ENCODE measurements at regions not wholly inside any gene's neighbourhood (a gene's known extent, or its start where the extent isn't known, plus 50 kb on each side); places are given as distances from the start of the nearest gene placed in this dataset.

DNA sequence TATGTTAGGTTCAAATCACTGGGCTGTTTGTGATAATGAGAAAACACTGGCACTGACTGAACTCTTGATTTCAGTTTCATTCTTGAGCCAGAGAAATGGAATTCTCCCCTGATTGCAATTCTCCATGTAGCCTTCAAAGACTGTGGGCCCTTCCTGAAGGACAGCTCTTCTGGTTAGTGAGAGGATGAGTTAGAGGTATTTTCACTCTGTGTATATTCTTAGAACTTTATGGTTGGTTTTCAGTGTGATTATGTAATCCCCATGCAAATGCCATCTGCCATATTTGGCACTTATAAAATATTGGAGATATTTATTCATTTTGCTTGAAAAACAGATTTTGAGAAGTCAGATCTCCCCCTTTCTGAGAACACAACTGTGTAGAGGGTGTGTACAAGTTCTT lies 323.7 kb downstream of the SLC4A3 start:
- no peak overlapping the region for H3K9ac ChIP-seq (ENCODE audit: low read length)
- H3K27ac ChIP-seq (ENCODE audit: low read depth, low read length): no peak overlapping the region
- H3K27me3 ChIP-seq (ENCODE audit: control insufficient read depth, insufficient read depth, low read length): no peaks in the 10 kb centered on the region
- H3K4me3 ChIP-seq (ENCODE audit: low read depth, low read length): no peak overlapping the region
- H3K9me3 ChIP-seq (ENCODE audit: control insufficient read depth, insufficient read depth, low read depth, low read length): peaks cover 5% of the 10 kb centered on the region; the same call in 1 of the 2 replicates
- H3K4me1 ChIP-seq (ENCODE audit: control insufficient read depth, insufficient read depth, low read length): peaks cover 4% of the 10 kb centered on the region; the same call in 1 of the 2 replicates
- H3K36me3 ChIP-seq (ENCODE audit: control insufficient read depth, insufficient read depth, low read length): no peaks in the 10 kb centered on the region

DNA sequence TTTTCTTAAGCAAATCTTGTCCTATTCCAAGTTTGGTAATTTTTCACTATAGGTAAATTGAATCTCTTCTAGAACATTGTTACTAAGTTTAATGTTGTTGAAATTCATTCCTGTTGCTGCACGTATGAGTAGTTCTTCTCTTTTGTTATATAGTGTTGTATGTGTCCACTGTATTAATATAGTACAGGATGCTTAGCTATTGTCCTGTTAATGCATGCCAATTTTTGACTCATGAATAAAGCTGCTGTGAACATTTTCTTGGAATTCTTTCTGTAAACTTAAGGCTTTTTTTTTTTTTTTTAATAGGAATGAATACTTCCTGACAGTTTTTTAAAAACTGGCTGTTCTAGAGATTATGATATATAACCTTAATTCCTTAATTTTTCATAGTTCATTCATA lies 326.9 kb downstream of the SLC4A3 start:
- no peak overlapping the region for H3K27ac ChIP-seq (ENCODE audit: low read depth, low read length)

DNA sequence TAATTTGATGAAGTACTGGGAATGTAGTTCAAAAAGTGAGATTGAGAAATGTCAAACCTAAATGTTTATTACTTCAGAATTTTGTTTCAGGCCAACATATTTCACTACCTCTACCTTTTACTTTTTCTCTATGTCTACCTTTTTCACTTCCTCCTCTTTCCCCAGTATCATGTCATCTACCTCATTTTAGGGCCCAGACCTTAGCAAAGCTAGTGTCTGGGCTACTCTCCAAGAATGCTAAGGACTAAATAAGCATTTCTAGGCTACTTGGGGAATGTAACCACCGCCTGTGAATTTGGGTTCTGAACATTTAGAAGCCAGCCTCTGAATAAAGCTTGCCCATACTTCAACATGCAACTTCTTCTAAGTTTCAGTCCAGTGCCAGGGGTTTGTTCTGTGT lies 330.4 kb downstream of the SLC4A3 start:
- Histone ChIP-seq H3K4me1 (ENCODE audit: control insufficient read depth, insufficient read depth, low read length) (peaks cover 6% of the 10 kb centered on the region; the same call in 1 of the 2 replicates), H3K9ac (ENCODE audit: low read length) (no peak overlapping the region), H3K27me3 (ENCODE audit: control insufficient read depth, insufficient read depth, low read length) (peaks cover 3% of the 10 kb centered on the region; the same call in 1 of the 2 replicates), H3K9me3 (ENCODE audit: control insufficient read depth, insufficient read depth, low read depth, low read length) (peaks cover 2% of the 10 kb centered on the region; the same call in 1 of the 2 replicates), H3K36me3 (ENCODE audit: control insufficient read depth, insufficient read depth, low read length) (no peaks in the 10 kb centered on the region), H3K27ac (ENCODE audit: low read depth, low read length) (no peak overlapping the region), H3K4me3 (ENCODE audit: low read depth, low read length) (no peak overlapping the region)

More for the DNA sequence above, 326.9 kb downstream of the SLC4A3 start:
- no peaks in the 10 kb centered on the region for H3K4me1 ChIP-seq (ENCODE audit: control insufficient read depth, insufficient read depth, low read length)
- H3K4me3 ChIP-seq (ENCODE audit: low read depth, low read length): no peak overlapping the region
- H3K9ac ChIP-seq (ENCODE audit: low read length): no peak overlapping the region
- H3K36me3 ChIP-seq (ENCODE audit: control insufficient read depth, insufficient read depth, low read length): no peaks in the 10 kb centered on the region
- peaks cover 5% of the 10 kb centered on the region; the same call in 1 of the 2 replicates for H3K9me3 ChIP-seq (ENCODE audit: control insufficient read depth, insufficient read depth, low read depth, low read length)
- no peaks in the 10 kb centered on the region for H3K27me3 ChIP-seq (ENCODE audit: control insufficient read depth, insufficient read depth, low read length)

DNA sequence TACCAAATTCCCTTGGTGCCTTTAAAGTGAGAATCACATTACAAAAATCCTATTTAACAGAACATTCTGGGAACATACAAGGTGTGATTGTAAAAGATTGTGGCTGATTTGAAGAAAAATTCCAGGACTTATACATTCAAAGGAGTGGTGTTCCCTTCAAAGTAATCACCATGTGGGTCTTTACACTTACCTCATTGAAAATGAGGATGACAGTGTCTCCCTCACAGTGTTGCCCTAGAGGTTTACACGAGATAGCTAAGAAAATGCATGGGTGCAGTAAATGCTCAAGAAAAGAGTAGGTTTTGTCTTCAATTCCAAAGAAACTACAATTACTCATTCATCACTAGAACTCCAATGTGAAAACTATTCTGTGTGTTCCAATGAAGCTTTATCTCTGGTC lies 331.5 kb downstream of the SLC4A3 start:
- Histone ChIP-seq H3K9ac (ENCODE audit: low read length) (no peak overlapping the region), H3K36me3 (ENCODE audit: control insufficient read depth, insufficient read depth, low read length) (no peaks in the 10 kb centered on the region)

DNA sequence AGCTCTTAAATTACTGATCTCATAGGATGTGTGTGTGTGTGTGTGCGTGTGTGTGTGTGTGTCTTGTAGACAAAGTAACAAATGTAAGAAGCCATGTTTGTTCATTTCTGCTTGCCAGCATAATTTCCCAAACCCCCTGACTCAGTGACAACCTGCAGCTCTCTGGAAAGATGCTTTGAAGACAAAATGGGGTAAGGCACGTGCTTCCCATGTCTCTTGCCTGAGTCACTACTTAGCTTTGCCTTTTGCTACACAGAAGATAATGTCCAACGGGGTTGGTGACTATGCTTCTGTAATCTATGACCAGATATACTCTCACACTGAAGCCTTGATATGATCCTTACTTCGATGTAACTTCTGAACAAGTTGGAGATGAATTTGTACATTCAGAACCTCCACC lies 332.0 kb downstream of the SLC4A3 start:
- no peak overlapping the region for H3K27ac ChIP-seq (ENCODE audit: low read depth, low read length)
- no peak overlapping the region for H3K4me3 ChIP-seq (ENCODE audit: low read depth, low read length)
- no peaks in the 10 kb centered on the region; the same call in 1 of the 2 replicates for H3K9me3 ChIP-seq (ENCODE audit: control insufficient read depth, insufficient read depth, low read depth, low read length)
- no peak overlapping the region for H3K9ac ChIP-seq (ENCODE audit: low read length)
- H3K36me3 ChIP-seq (ENCODE audit: control insufficient read depth, insufficient read depth, low read length): no peaks in the 10 kb centered on the region
- peaks cover 18% of the 10 kb centered on the region; the same call in 1 of the 2 replicates for H3K27me3 ChIP-seq (ENCODE audit: control insufficient read depth, insufficient read depth, low read length)
- peaks cover 11% of the 10 kb centered on the region for H3K4me1 ChIP-seq (ENCODE audit: control insufficient read depth, insufficient read depth, low read length)

More for the DNA sequence above, 331.5 kb downstream of the SLC4A3 start:
- H3K4me3 ChIP-seq (ENCODE audit: low read depth, low read length): no peak overlapping the region
- peaks cover 6% of the 10 kb centered on the region; the same call in 1 of the 2 replicates for H3K4me1 ChIP-seq (ENCODE audit: control insufficient read depth, insufficient read depth, low read length)
- peaks cover 13% of the 10 kb centered on the region; the same call in 1 of the 2 replicates for H3K27me3 ChIP-seq (ENCODE audit: control insufficient read depth, insufficient read depth, low read length)
- no peaks in the 10 kb centered on the region; the same call in 1 of the 2 replicates for H3K9me3 ChIP-seq (ENCODE audit: control insufficient read depth, insufficient read depth, low read depth, low read length)
- H3K27ac ChIP-seq (ENCODE audit: low read depth, low read length): no peak overlapping the region

DNA sequence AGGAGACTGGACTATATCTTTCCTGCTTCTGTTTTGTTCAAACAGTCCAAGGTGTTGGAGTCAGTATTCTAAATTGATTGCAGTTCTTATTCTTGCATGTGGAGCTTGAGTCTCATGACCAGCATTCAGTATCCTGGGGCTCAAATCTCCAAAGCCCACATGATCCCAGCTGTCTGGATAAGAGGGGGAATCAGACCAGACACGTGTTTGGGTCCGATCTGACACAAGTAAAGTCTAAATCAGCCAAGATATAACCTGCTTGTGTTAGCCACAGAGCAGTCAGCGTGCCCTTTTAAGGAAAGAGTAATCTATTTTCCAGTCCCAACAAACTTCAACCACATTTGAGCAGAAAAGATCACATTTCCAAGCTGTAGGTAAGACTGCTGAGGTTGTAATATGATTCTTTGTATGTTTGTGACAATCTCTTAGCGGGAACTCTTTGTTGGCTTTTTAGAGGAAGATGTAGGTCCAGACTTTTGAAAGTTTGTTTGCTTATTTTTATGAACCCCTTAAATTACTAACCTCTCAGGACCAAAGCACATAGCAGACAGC lies 334.6 kb downstream of the SLC4A3 start:
- Histone ChIP-seq H3K27me3 (ENCODE audit: control insufficient read depth, insufficient read depth, low read length) (peaks cover 20% of the 10 kb centered on the region; the same call in 1 of the 2 replicates), H3K36me3 (ENCODE audit: control insufficient read depth, insufficient read depth, low read length) (no peaks in the 10 kb centered on the region), H3K4me1 (ENCODE audit: control insufficient read depth, insufficient read depth, low read length) (peaks cover 34% of the 10 kb centered on the region), H3K9ac (ENCODE audit: low read length) (no peak overlapping the region), H3K27ac (ENCODE audit: low read depth, low read length) (no peak overlapping the region), H3K9me3 (ENCODE audit: control insufficient read depth, insufficient read depth, low read depth, low read length) (no peaks in the 10 kb centered on the region; the same call in 1 of the 2 replicates), H3K4me3 (ENCODE audit: low read depth, low read length) (no peak overlapping the region)

DNA sequence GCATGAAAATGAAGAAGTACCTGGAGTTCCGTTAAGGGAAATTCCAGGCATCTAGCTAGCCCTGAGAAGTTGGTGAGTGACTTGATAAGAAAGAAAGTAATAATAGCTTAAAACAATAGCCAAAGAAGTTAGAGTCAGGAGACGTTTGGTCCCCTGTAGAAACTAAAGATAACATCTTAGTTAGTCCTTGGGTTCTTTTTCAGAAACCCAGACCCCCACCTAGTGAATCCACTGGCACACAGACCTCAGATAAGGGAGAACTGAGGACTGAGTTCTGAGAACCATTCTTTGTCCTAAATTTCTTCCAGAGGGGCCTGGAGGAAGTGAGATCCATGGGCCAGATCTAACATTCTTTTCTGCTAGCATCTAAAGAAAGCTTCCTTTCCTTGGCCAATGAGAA lies 335.4 kb downstream of the SLC4A3 start:
- Histone ChIP-seq H3K36me3 (ENCODE audit: control insufficient read depth, insufficient read depth, low read length) (no peaks in the 10 kb centered on the region), H3K27ac (ENCODE audit: low read depth, low read length) (no peak overlapping the region), H3K9ac (ENCODE audit: low read length) (no peak overlapping the region), H3K9me3 (ENCODE audit: control insufficient read depth, insufficient read depth, low read depth, low read length) (no peaks in the 10 kb centered on the region; the same call in 1 of the 2 replicates), H3K4me1 (ENCODE audit: control insufficient read depth, insufficient read depth, low read length) (peaks cover 38% of the 10 kb centered on the region), H3K27me3 (ENCODE audit: control insufficient read depth, insufficient read depth, low read length) (peaks cover 20% of the 10 kb centered on the region; the same call in 1 of the 2 replicates), H3K4me3 (ENCODE audit: low read depth, low read length) (no peak overlapping the region)

DNA sequence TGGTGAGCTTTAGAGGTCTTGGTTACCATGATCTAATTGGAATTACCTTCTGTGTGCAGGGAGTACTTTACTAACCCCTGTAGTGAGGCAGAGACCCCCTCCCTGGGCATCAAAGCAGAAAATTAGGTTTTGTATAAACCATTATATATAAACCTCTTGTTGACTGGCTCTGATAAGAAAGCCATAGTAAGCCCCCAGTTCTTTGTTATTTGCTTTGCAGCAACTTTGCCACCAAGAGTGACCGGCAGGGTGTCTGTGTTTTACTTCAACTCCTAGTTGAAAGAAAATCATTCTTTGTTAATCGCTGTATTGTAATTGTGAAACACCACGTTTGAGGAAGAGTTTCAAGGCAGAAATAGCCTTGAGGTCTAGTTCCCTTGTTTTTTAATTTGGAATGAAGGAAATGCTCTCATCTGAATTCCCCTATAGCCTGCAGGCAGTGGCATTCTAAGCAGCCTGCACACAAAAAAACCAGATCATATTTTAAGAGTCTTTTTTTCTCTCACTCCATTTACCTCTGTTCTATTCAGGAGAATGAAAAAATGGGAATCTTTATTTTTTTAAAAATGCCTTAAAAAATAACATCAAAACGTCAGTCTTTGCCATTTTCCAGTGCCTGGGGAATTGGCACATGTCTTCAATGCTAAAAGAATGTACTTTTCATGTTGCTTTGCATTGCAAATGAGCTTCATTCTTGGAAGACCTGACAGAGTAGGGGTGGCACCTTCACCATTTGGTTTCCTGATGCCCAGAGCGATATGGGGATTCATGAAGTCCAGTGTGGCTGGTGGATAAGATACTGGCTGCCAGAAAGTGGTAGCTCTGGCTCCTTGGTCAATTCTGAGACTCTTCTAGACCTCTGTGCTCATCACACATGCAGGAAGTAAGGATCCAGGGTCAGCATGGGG lies 338.1 kb downstream of the SLC4A3 start:
- H3K4me3 ChIP-seq (ENCODE audit: low read depth, low read length): peak overlapping the region; percentile 19; the same call in 1 of the 2 replicates
- H3K9ac ChIP-seq (ENCODE audit: low read length): peak overlapping the region; percentile 48
- H3K4me1 ChIP-seq (ENCODE audit: control insufficient read depth, insufficient read depth, low read length): peaks cover 36% of the 10 kb centered on the region
- H3K9me3 ChIP-seq (ENCODE audit: control insufficient read depth, insufficient read depth, low read depth, low read length): peaks cover 2% of the 10 kb centered on the region; the same call in 1 of the 2 replicates
- peak overlapping the region; percentile 76; the same call in 1 of the 2 replicates for H3K27ac ChIP-seq (ENCODE audit: low read depth, low read length)
- no peaks in the 10 kb centered on the region for H3K36me3 ChIP-seq (ENCODE audit: control insufficient read depth, insufficient read depth, low read length)
- H3K27me3 ChIP-seq (ENCODE audit: control insufficient read depth, insufficient read depth, low read length): peaks cover 20% of the 10 kb centered on the region; the same call in 1 of the 2 replicates

DNA sequence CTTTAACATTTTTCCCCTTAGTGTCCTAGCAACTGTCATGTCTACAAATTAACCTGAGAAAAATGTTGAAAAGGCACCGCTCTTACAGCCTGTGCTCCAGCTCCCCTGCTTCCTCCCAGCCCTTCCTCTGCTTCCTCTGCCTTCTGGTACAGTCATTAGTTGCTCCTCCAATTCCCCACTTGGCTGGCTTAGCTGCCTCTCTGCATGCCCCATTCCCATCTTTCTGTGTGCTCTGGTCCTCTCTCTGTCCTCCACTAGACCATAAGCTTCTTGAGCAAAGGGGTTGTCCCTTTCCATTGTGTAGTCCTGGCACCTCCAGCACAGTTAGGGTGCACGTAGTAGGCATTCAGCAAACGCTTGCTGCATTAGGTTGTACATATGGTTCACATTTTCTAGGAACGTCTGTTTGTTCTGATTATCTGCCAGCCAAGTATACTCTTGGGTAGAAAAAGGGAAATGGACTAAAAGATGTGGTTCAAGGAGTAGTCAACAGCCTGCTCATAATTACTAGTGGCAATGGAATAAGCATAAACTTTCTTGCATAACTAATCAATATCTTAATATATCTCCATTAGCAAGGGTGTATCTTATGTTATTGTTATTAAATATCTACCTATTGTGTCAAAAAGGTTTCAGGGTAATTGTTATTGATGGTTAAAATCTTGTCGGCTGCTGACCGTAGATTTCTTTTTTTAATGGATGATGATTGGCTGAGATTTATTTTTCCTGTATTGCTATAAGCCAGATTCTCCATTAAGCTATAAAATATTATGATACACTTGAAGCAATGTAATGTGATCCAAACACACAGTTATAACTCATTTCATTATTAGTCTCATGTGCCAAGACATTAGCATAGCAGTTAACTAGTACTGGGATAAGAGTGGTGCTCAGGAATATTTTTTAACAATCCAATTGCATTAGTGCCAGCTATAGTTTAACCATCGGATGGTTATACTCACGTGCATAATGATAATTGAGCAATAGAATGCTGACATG lies 340.1 kb downstream of the SLC4A3 start:
- Histone ChIP-seq H3K4me3 (ENCODE audit: low read depth, low read length) (no peak overlapping the region), H3K36me3 (ENCODE audit: control insufficient read depth, insufficient read depth, low read length) (no peaks in the 10 kb centered on the region), H3K9ac (ENCODE audit: low read length) (no peak overlapping the region), H3K4me1 (ENCODE audit: control insufficient read depth, insufficient read depth, low read length) (peaks cover 32% of the 10 kb centered on the region), H3K27me3 (ENCODE audit: control insufficient read depth, insufficient read depth, low read length) (peaks cover 20% of the 10 kb centered on the region; the same call in 1 of the 2 replicates), H3K27ac (ENCODE audit: low read depth, low read length) (no peak overlapping the region), H3K9me3 (ENCODE audit: control insufficient read depth, insufficient read depth, low read depth, low read length) (peaks cover 2% of the 10 kb centered on the region; the same call in 1 of the 2 replicates)

DNA sequence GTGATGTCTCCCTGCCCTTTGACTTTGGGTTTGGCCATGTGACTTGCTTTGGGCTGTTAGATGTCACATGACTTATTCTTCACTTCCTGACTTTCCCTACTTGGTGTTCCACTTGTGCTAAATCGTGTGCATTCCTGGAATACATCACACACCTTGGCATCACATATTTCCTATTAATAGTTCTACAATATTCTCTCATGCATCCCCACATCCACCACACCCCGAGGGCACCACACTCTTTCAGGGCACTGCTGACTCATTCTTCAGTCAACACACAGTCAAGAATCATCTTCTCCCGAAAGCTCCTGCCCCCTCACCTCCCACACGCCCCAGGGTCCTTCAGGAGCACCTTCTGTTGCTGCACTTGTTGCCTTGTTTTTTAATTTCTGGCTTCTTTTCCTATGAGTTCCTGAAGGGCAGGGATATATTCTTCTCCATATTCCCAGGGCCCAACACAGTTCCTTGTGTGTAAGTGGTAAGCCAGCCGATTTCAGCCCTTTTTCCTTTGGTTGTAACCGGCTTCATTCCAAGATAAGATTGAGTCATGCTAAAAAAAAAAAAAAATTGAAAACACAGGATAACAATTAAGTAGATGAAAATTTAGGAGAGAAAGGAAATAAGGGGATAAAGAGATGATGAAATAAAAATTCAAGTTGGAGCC lies 341.4 kb downstream of the SLC4A3 start:
- Histone ChIP-seq H3K9me3 (ENCODE audit: control insufficient read depth, insufficient read depth, low read depth, low read length) (peaks cover 2% of the 10 kb centered on the region; the same call in 1 of the 2 replicates), H3K36me3 (ENCODE audit: control insufficient read depth, insufficient read depth, low read length) (no peaks in the 10 kb centered on the region), H3K4me3 (ENCODE audit: low read depth, low read length) (no peak overlapping the region), H3K4me1 (ENCODE audit: control insufficient read depth, insufficient read depth, low read length) (peaks cover 32% of the 10 kb centered on the region), H3K27ac (ENCODE audit: low read depth, low read length) (no peak overlapping the region), H3K27me3 (ENCODE audit: control insufficient read depth, insufficient read depth, low read length) (peaks cover 9% of the 10 kb centered on the region; the same call in 1 of the 2 replicates), H3K9ac (ENCODE audit: low read length) (no peak overlapping the region)

Data from HUES6 (cell line).